Epithelial cell of esophagus (primary cell): ENCODE measurements at regions not wholly inside any gene's neighbourhood (a gene's known extent, or its start where the extent isn't known, plus 50 kb on each side); places are given as distances from the start of the nearest gene placed in this dataset.

ENCODE experiments used
- DNase-seq: peaks from one replicate; pipeline ENCODE4 v3.0.0; 2010; ENCODE audit warnings: low read depth
- H3K4me3 ChIP-seq: 2 replicates; pipeline ENCODE4 v1.5.1; 2011; ENCODE audit warnings: mild to moderate bottlenecking, low read length, control low read depth
- CTCF ChIP-seq: IDR thresholded peaks from 2 replicates; pipeline ENCODE4 v1.5.1; 2011; ENCODE audit warnings: low read depth, mild to moderate bottlenecking, low read length, control low read depth, inconsistent platforms; ENCODE audit not compliant: insufficient read depth; ENCODE audit errors: missing control alignments

- DNase-seq, result no peak
- no peak overlapping the region for H3K4me3 ChIP-seq
- no peak for TF ChIP-seq CTCF
Measured at GRCh38 chr1:194474701-194475100, 1288.3 kb upstream of the B3GALT2 start.

- H3K4me3 ChIP-seq, result no peak overlapping the region
- no peak for TF ChIP-seq CTCF
- no peak for DNase-seq
Measured at GRCh38 chr1:194473766-194474165, 1287.4 kb upstream of the B3GALT2 start.

GRCh38 chr1:194469282-194469681, 1282.9 kb upstream of the B3GALT2 start:
- no peak for TF ChIP-seq CTCF
- DNase-seq, result no peak
- no peak overlapping the region for H3K4me3 ChIP-seq

- peak; percentile 10 for DNase-seq
- no peak overlapping the region for H3K4me3 ChIP-seq
- TF ChIP-seq CTCF, result peak; percentile 28
Measured at GRCh38 chr1:194466706-194467105, 1280.3 kb upstream of the B3GALT2 start.

GRCh38 chr1:194447636-194448035, 1261.2 kb upstream of the B3GALT2 start:
- no peak overlapping the region for H3K4me3 ChIP-seq
- TF ChIP-seq CTCF, result no peak
- DNase-seq, result peak; percentile 20

GRCh38 chr1:194445244-194445643, 1258.8 kb upstream of the B3GALT2 start:
- no peak for DNase-seq
- no peak overlapping the region for H3K4me3 ChIP-seq
- no peak for TF ChIP-seq CTCF

- no peak for DNase-seq
- TF ChIP-seq CTCF, result no peak
- no peak overlapping the region for H3K4me3 ChIP-seq
Measured at GRCh38 chr1:194442901-194443575, 1256.6 kb upstream of the B3GALT2 start.
